GM23338 (cell line): ENCODE measurements at regions not wholly inside any gene's neighbourhood (a gene's known extent, or its start where the extent isn't known, plus 50 kb on each side); places are given as distances from the start of the nearest gene placed in this dataset.

ENCODE experiments used
- ATAC-seq: fragments of 200-7000 bp; cut with Tn5 transposase; 3 replicates; pipeline ENCODE4 v1.9.1; 2020
- DNase-seq: peaks from one replicate; pipeline ENCODE4 v3.0.0-alpha.2; 2015; ENCODE audit warnings: low spot score
- H2AFZ ChIP-seq: fragments of 200-600 bp; sonication (generic); 2 replicates; pipeline ENCODE4 v1.8.0; 2016; ENCODE audit warnings: antibody characterized with exemption, mild to moderate bottlenecking, moderate library complexity
- H3F3A ChIP-seq: fragments of 200-600 bp; sonication (generic); replicated peaks from 2 replicates; pipeline ENCODE4 v1.8.0; 2017; ENCODE audit warnings: antibody characterized with exemption, mixed run types, low read depth
- H3K27ac ChIP-seq: fragments of 200-600 bp; sonication (generic); 2 replicates; pipeline ENCODE4 v1.6.1; 2016; ENCODE audit warnings: low read depth
- H3K27me3 ChIP-seq: fragments of 200-600 bp; sonication (generic); 2 replicates; pipeline ENCODE4 v1.8.0; 2016; ENCODE audit warnings: mild to moderate bottlenecking, mixed run types, moderate library complexity; ENCODE audit not compliant: insufficient read depth
- H3K36me3 ChIP-seq: fragments of 200-600 bp; sonication (generic); 2 replicates; pipeline ENCODE4 v1.8.0; 2016; ENCODE audit warnings: mild to moderate bottlenecking; ENCODE audit not compliant: insufficient read depth
- H3K4me1 ChIP-seq: fragments of 200-600 bp; sonication (generic); 2 replicates; pipeline ENCODE4 v1.8.0; 2016; ENCODE audit warnings: mild to moderate bottlenecking, moderate library complexity; ENCODE audit not compliant: insufficient read depth
- H3K4me2 ChIP-seq: fragments of 200-600 bp; sonication (generic); 2 replicates; pipeline ENCODE4 v1.7.1; 2017; ENCODE audit warnings: mixed run types
- H3K4me3 ChIP-seq: fragments of 200-600 bp; sonication (generic); 2 replicates; pipeline ENCODE4 v1.6.1; 2016; ENCODE audit warnings: mixed run types
- H3K79me2 ChIP-seq: fragments of 200-600 bp; sonication (generic); replicated peaks from 2 replicates; pipeline ENCODE4 v1.8.0; 2017; ENCODE audit warnings: mild to moderate bottlenecking; ENCODE audit not compliant: insufficient read depth
- H3K9me2 ChIP-seq: fragments of 200-600 bp; sonication (generic); 2 replicates; pipeline ENCODE4 v1.8.0; 2017; ENCODE audit not compliant: insufficient read depth
- H4K20me1 ChIP-seq: fragments of 200-600 bp; sonication (generic); replicated peaks from 2 replicates; pipeline ENCODE4 v1.8.0; 2017; ENCODE audit warnings: mild to moderate bottlenecking; ENCODE audit not compliant: insufficient read depth
- H3K27ac Mint-ChIP-seq: 2 replicates; pipeline ENCODE4 v1.8.0; 2020; ENCODE audit warnings: inconsistent platforms, mild to moderate bottlenecking, moderate library complexity, mixed read lengths
- H3K27me3 Mint-ChIP-seq: 3 replicates; pipeline ENCODE4 v1.8.0; 2022; ENCODE audit warnings: low read depth, mild to moderate bottlenecking, moderate library complexity, mixed read lengths, inconsistent platforms; ENCODE audit not compliant: insufficient read depth, poor library complexity
- H3K36me3 Mint-ChIP-seq: 3 replicates; pipeline ENCODE4 v1.8.0; 2021; ENCODE audit warnings: low read depth, mild to moderate bottlenecking, inconsistent platforms, moderate library complexity, mixed read lengths
- H3K4me1 Mint-ChIP-seq: 3 replicates; pipeline ENCODE4 v1.8.0; 2020; ENCODE audit warnings: mild to moderate bottlenecking, inconsistent platforms, mixed read lengths
- H3K4me3 Mint-ChIP-seq: 3 replicates; pipeline ENCODE4 v1.8.0; 2021; ENCODE audit warnings: moderate library complexity, mild to moderate bottlenecking, inconsistent platforms, mixed read lengths
- H3K9me3 Mint-ChIP-seq: 3 replicates; pipeline ENCODE4 v1.8.0; 2020; ENCODE audit warnings: moderate library complexity, mild to moderate bottlenecking, inconsistent platforms, mixed read lengths
- CTCF ChIP-seq, 2 experiments: fragments of 200-600 bp in 1 of 2; sonication (generic) in 1 of 2; conservative IDR thresholded peaks; 2 replicates each; pipeline versions ENCODE4 v1.5.1 to v1.6.1; 2016 to 2017; ENCODE audit warnings: antibody characterized with exemption in 2 of 2, low read depth in 2 of 2, mild to moderate bottlenecking in 2 of 2, moderate library complexity in 1 of 2
- ETS1 ChIP-seq: IDR thresholded peaks from 2 replicates; pipeline ENCODE4 v1.6.1; 2016; ENCODE audit warnings: antibody characterized with exemption
- ZNF331 ChIP-seq: fragments of 250-450 bp; sonication (Bioruptor Pico); IDR thresholded peaks from 2 replicates; pipeline ENCODE4 v1.5.0; 2020; ENCODE audit warnings: low read depth, mild to moderate bottlenecking, moderate library complexity
- ZNF462 ChIP-seq: fragments of 250-450 bp; sonication (Bioruptor Pico); IDR thresholded peaks from 2 replicates; pipeline ENCODE4 v1.5.0; 2020; ENCODE audit warnings: mild to moderate bottlenecking, moderate library complexity

- Histone ChIP-seq H3K27ac (no peak overlapping the region), H3K9me2 (no peaks in the 10 kb centered on the region), H3K4me1 (no peaks in the 10 kb centered on the region), H3K79me2 (no peaks in the 10 kb centered on the region), H2AFZ (no peak overlapping the region), H3K4me2 (no peak overlapping the region), H3K4me3 (no peak overlapping the region), H4K20me1 (no peaks in the 10 kb centered on the region), H3F3A (no peaks in the 10 kb centered on the region), H3K27me3 (no peaks in the 10 kb centered on the region), H3K36me3 (no peaks in the 10 kb centered on the region)
- Mint-ChIP-seq H3K27me3 (peaks cover 5% of the 10 kb centered on the region), H3K4me3 (no peak overlapping the region), H3K27ac (no peak overlapping the region), H3K9me3 (no peaks in the 10 kb centered on the region), H3K4me1 (no peaks in the 10 kb centered on the region), H3K36me3 (no peaks in the 10 kb centered on the region)
- ATAC-seq (no peak), DNase-seq (no peak)
- TF ChIP-seq CTCF (conservative IDR thresholded peaks at IDR 0.05; ENCODE audit: low read depth in 2 of 2): no peak
- no peak for TF ChIP-seq ZNF462
- TF ChIP-seq ZNF331: no peak
- no peak for TF ChIP-seq ETS1
Measured at GRCh38 chr10:78515038-78515872, 481.6 kb downstream of the RPS24 start.
